T-helper 2 cell treated with Interferon-gamma antibody and Interleukin-4, amounts not matched to agents 100 ng/mL and 5 ng/mL, for 36 hours (primary cell): ENCODE measurements at regions not wholly inside any gene's neighbourhood (a gene's known extent, or its start where the extent isn't known, plus 50 kb on each side); places are given as distances from the start of the nearest gene placed in this dataset.

Source experiments
- intact Hi-C: fragments of 100-400 bp; cut with micrococcal nuclease; formaldehyde crosslinking; loops from one replicate; pipeline ENCODE4 v1.15.1; 2023

DNA sequence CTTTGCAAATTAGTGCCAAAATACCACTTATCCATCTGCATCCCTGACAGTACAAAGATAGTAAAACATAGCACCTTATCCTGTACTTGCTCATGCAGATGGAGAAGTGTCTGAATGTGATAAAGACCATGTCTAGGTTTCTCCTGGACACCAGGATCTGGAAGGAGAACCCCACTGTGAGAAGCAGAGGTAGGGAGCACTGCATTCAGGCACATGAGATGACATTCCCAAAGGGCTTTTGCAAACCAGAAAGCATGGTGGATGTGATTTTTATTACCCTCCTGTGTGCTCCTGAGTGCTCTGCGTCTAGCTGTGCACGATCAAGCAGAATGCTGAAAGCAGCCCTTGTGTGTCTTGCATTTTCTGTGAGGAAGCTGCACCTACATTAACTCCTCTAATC, 857.6 kb upstream of the ID2 start:
- intact Hi-C loops: loop anchor here (10.0 kb wide), 1 partner anchor 861 kb away; the partner anchor contains the start of gene ID2

DNA sequence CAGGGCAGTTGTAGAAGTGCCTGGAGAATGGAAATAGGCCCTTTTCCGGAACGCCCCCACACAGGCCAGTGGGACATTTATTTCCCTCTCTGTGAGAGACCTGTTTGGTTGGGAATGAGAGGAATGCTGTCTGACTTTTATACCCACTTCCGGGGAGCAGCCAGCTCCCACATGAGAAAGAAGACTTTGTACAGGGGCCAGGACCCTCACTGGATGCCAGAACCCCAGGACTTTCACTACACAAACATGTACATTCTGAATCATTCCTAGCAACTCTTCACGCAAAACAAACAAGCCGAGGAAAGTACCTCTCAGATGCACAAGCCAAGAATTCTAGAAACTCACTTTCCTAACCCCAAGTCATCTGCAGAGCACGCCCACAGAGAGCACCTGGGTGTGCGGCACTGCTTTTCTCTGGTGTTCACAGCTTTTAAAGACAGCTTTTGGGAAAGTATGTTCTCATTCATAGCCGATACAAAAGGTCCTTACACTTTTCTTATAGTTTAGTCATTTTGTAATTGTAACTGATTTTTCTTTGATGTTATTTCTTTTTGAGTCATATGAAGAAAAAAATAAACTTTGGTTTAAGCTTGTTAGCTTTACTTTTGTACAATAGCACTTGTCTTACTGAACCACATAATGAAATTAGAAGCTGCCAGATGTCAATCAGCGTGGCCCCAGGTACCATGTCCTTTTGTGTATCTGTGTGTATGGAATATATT, 856.1 kb upstream of the ID2 start:
- intact Hi-C loops: loop anchor here (5.0 to 10.0 kb wide), 2 partner anchors 393 to 859 kb away; partner anchors contain the start of gene ID2

DNA sequence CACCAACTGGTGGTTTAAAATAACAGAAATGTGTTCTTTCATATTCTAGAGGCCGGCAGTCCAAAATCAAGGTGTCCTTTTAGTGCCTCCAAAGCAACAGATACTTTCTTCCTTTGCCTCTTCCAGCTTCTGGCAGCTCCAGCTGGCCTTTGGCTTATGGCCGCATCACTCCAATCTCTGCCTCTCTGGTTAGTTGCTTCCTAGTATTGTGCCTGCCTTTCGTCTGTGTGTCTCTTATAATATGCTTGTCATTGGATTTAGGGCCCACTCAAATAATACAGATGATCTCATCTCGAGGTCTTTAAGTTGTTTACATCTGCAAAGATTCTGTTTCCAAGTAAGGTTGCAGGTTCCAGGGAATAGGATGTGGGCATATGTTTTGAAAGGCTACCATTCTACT, 855.2 kb upstream of the ID2 start:
- intact Hi-C loops: loop anchor here (5.0 to 10.0 kb wide), 2 partner anchors 394 to 858 kb away; partner anchors contain the start of gene ID2

DNA sequence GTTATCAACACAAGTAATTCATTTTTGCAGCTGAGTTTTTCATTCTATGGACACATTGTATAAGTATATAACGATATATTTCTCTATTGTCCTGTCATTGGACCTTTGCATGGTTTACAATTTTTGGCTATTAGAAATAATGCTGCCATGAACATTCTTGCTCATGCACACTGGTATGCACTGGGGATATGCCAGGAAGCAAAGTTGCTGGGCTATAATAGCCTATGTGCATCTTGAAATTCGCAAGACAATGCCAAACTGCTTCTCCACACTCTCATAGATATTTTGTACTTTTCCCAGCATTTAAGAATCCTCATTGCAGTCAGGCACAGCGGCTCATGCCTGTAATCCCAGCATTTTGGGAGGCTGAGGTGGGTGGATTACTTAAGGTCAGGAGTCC, 852.6 kb upstream of the ID2 start:
- intact Hi-C loops: loop anchor here (5.0 to 10.0 kb wide), 2 partner anchors 397 to 856 kb away; partner anchors contain the start of gene ID2

DNA sequence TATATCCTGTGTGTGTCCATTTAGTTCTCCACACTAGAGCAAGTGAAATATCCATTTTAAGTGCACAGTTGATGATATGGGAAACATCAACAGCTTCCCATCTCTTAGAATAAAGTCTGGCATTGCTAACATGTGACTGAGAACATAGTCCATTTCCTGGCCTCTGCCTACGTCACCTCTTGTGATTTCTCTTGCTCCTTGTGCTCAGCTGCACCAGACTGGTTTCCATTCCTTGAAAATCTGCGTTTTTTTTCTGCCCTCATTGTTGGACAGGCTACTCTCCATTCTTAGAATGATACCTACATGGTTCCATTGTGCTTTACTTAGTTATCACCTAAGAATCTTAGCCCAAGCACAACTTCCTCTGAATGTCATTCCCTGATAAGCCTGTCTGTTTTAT, 851.2 kb upstream of the ID2 start:
- intact Hi-C loops: no loop called here

DNA sequence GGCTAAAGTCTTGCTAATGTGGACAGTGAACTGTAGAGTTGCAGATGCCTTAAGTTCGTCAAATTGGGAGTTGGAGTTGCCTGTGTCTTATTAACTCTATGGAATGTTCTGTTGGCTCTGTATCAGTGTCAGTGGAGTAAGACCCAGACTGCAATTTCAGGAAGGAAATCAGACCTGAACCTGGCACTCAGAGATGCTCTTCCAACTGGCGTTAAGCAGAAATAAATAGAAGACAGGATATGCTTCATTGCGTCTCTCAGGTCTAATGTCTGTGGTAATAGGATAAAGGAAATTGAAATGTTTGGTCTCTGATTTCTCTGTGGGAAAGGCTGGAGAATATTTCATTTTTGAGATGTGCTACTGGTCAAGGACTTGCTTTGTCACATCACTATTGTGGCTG, 846.7 kb upstream of the ID2 start:
- intact Hi-C loops: no loop called here

DNA sequence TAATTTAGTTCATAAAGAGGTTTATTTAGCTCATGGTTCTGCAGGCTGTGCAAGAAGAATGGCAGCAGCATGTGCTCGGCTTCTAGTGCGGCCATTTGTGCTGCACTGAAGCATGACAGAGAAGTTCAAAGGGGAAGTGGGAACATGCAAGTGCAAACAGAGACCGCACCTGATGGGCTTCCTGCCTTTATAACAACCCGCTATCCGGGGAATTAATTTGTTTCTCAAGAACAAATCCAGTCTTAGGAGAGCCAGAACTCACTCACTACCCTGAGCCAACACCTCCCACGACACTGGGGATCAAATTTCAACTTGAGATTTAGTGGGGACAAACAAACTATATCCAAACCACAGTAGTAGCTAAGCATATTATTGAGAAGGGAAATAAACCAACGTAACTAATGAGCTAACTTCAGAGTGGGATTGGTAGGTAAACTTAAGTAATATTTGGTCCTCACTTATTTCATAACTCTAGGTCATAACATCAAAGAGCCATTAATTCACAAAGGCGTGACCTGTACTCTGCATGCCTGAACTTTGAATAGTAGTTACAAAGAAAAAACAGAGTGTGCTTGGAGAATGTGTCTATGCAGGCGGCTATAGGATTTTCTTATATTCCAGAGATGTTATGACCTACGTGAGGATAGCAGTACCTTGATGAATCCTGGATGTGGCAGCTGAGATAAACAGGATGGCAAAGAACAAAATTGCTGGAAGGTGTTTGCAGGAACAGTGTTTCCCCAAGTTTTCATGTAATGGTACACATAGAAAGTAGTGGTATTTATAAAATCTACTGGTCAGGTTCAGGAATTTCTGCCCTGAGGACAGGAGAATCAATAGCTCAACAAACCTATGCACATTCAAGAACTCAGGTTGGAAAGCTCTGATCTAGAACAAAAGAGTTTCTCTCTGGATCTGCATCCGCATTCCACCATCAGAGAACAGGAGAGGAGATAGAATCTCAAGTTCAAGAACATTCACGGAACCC, 845.9 kb upstream of the ID2 start:
- intact Hi-C loops: no loop called here

DNA sequence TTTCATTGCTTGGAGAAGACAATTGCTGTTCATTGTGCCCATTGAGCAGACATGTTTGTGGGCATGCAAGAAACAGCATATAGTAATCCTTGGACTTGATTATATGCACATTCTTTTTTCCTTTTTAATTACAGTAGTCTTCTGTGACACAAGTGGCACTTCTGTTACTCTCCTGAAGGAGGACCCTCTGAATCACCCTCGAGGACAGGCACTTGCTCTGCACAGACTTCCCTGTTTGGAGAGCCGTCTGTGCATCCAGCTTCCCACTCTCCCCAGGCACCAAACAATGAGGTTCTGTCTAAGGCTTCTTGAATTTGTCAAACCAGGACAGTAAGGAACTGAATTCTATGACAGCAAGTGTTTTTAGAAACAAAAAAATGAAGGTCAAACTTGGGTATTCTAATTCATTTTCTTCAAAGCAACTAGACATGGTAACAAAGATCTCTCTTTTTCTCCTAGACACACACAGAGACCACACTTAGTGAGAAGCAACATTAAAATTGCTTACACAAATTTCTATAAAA, 844.6 kb upstream of the ID2 start:
- intact Hi-C loops: no loop called here

DNA sequence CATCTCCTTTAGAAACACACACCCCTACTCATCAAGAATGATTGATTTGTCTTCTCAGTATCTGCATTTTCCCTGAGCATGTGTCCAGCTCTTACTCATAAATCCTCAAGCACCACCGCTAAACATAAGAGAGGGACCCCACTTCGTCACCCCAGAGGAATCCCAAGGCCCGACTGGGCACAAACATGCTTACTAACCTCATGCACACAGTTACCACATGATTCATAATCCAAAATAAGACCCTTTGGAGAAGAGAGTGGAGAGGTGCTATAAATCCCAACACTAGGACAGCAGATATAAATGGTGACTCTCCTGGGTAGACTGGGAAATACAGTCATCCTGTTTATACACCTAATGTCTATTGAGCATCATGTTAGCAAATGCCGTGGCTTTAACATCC, 843.2 kb upstream of the ID2 start:
- intact Hi-C loops: no loop called here

DNA sequence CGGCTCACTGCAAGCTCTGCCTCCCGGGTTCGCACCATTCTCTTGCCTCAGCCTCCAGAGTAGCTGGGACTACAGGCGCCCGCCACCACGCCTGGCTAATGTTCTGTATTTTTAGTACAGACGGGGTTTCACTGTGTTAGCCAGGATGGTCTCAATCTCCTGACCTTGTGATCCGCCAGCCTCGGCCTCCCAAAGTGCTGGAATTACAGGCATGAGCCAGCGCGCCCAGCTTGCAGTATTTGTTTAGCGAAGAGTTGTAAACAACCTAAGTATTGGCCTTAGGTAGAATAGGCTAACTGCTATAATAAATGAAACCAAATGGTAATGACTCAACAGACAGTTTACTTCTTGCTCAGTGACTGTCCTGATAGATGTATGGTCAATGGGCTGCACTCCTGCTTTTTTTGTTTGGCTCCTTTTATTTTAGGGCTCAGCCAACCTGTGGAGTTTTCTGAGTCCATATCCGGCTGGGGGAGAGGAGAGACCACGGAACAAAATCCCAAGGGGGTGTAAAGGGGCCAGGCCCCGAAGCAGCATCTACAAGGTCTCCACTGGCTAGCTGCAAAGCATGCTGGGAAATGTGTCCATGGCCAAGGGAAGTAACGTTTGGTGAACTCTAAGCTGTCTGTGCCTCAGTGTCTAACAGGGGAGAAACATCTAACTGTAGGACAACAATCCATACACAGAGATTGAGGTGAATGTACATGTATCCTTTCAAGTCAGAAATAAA, 841.0 kb upstream of the ID2 start:
- intact Hi-C loops: no loop called here

DNA sequence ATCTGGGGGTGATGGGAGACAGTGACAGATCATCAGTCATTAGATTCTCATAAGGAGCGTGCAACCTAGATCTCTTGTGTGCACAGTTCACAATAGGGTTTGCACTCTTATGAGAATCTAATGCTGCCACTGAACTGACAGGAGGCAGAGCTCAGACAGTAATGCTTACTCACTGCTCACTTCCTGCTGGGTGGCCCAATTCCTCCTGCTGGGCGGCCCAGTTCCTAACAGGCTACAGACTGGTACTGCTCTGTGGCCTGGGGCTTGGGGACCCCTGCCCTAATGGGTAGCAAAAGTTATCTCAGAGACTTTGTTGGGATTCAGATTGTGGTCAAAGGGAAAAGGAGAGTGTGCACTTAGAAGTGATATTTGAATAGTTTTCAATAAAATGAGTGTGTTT, 840.1 kb upstream of the ID2 start:
- intact Hi-C loops: no loop called here

DNA sequence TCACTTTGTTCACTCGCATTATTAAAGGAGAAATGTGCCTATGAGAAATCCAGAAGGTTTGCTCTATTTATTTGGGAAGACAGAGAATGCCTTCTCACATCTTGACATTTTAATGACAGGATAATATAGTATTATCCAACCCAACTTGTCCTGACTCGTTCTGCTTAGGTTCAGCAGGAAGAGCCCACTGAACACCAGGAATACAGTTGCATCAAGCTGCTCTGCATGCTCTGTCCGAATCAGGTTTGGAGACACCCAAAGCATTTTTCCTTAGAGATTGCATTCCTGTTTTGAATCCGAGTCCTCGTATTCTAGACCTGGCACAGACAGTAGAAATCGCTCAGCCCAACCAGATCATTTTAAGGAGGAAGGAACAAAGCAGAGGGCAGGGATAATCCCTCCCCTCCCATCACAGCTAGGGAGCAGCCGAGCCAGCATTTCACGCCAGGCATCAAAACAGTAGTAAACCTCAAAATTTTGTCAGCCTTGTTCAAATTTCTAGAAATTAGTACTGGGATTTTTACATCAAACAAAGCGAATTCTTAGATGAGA, 837.4 kb upstream of the ID2 start:
- intact Hi-C loops: no loop called here

DNA sequence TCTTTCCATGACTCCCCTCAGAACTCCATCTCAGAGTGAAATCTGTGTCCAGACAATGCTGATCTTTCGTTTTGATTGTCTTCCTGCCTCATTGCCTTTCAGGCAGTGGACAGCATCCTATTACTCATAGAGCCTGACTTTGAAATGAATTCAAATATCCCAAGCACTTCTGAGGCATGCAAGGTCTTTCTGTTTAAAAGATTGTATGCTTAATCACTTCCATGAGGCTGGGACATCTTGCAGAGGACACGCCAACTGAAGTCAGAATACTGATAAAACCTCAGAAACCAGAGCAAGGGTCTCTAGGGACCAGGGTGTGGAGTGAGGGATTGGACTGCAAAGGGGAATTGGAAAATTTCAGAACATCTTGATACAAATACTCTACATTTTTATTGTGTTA, 836.5 kb upstream of the ID2 start:
- intact Hi-C loops: no loop called here

DNA sequence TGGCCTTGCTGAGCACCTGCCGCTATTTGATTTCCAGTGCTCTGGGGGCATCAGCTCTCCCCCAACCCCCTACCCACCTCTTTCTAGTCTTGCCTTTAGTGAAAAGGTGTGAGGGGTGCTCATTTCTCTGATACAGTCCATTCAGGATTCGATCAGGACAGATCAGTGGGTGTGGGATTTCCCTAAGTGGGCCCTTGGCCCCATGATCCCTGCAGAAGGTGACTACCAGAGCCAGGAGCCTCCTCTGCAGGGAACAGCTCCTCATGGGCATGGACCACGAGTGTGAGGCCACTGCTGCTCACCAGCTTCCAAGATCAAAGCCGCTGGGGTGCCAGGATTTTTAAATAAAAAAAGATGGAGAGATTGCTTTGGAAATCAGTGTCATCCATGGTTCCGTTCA, 835.2 kb upstream of the ID2 start:
- intact Hi-C loops: no loop called here

DNA sequence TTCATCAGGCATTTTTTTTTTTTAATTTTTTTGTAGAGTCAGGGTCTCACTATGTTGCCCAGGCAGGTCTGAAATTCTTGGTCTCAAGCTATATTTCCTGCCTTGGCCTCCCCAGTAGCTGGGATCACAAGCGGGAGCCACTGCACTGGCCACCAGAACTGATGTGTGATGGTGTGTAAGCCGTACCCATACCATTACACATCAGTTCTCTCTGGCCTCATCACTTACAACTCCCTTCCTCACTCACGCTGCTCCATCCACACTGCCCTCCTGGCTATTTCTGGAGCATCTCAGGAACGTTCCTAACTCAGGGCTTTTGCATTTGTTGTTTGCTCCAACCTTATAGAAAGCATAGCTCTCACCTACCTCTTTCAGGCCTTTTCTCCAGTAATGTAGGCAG, 834.5 kb upstream of the ID2 start:
- intact Hi-C loops: no loop called here

DNA sequence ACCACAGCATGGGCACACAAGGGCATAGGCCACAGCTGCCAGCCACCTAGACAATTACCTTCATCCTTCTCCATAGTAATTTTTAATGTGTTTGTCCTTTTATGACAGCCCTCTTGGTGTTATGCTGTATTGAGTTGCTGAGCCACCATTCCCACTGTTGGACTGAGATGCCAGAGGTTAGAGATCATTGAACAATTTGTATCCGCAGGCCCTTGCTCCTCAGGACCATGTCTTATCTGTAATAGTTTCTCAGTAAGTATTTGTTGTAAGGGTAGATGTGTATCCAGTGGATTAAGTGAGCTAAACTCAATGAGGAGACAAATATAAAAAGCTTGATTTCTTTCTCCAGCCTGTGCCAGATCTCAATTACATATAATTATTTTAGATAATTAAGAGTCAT, 832.8 kb upstream of the ID2 start:
- intact Hi-C loops: loop anchor here (2.0 kb wide), 1 partner anchor 14 kb away; no protein-coding TSS in a partner anchor

DNA sequence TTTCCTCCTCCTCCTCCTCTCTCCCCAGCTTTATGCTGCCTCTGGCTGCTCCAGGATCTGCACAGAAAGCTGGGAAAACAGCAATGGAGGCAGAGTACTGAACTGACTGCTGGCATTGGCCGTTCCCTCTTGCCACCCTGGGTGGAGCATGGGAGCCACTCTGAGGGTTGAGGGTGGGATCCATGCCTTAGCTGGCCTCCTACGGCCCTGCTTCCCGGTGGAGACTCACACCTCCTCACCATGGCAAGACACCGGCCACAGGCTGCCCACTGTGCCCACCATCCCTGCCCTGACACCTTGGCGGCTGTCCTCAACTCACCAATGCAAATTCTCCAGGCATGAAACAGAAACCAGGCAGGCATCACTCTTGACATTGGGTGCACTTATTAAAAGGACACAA, 832.3 kb upstream of the ID2 start:
- intact Hi-C loops: loop anchor here (2.0 kb wide), 1 partner anchor 13 kb away; no protein-coding TSS in a partner anchor

DNA sequence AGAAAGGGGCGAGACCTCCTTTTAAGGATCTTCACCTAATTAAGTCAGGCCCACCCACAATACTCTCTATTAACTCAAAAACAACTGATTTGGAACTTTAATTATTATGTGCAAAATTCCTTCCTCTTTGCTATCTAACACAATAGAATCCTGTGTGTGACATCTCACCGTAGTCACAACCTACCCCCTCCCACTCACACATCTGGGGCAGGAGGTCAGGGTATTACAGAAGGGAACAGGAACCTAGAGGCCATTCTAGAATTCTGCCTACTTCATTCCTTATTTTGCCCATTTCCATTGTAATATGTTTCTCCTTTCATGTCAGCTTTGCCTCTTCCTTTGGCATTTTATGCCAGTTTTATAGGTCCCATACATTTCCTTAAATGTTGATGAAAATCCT, 829.3 kb upstream of the ID2 start:
- intact Hi-C loops: no loop called here

DNA sequence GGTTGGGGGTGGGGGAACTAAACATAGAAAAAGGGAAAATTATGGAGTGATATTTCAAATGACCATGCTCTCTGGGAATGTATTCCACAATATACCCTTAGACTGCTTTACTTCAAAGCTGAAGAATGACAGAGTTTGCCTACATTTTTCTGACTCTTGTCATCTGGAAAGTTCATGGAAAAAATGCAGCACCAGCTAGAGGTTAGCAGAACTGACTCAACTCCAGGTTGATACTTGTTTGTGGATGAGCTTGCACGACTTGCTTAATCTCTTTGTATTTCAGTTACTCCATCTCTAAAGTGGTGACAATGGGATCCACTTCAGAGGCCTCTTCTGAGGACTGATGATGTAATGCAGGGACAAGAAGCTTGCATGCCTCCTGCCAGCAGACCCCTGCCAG, 824.0 kb upstream of the ID2 start:
- intact Hi-C loops: no loop called here

DNA sequence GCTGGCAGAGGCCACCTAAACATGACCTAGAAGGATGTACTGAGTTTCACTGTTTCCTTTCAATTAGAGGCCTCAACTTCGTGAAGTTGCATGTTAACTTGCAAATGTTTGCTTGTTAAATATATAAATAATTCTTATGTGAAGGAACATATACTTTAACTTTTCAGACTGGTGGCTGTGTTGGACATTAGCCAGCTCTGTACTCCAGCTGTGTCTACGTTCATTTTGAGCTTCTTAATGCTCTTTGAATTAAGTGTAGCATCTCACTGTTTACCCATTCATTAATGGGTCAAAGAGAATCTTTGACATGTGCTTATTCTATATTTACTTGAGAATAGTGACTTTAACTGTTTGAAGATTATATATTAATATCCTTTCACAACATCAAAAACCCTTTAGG, 823.2 kb upstream of the ID2 start:
- intact Hi-C loops: no loop called here

DNA sequence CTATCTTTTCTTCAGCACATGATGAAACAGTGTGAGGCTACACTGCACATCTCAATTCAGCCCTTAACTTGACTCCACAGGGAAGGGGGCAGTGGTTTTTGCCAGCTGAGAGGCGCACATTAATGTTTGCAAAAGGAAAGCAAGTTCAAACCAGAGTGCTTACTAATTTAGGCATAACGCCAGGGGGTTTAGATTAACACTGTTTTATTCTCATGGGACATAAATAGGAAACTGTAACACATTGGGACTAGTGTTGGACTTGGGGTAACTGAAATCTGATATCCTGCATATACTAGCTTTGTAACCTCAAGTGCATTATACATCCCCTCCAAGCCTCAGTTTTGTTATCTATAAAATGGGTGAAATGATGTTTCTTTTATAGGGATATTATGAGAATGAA, 821.2 kb upstream of the ID2 start:
- intact Hi-C loops: no loop called here
